Colonic mucosa (tissue), 4 donors: ENCODE measurements at regions not wholly inside any gene's neighbourhood (a gene's known extent, or its start where the extent isn't known, plus 50 kb on each side); places are given as distances from the start of the nearest gene placed in this dataset.

ENCODE experiments used
- DNase-seq: peaks from one replicate; pipeline ENCODE4 v3.0.0-alpha.2; 2020
- H3K27ac ChIP-seq: fragments of 200-600 bp; one replicate; pipeline ENCODE4 v1.8.0; 2021
- H3K27me3 ChIP-seq: fragments of 200-600 bp; one replicate; pipeline ENCODE4 v1.8.0; 2021
- H3K36me3 ChIP-seq: fragments of 200-600 bp; one replicate; pipeline ENCODE4 v1.8.0; 2021
- H3K4me1 ChIP-seq: fragments of 200-600 bp; one replicate; pipeline ENCODE4 v1.8.0; 2021; ENCODE audit warnings: mild to moderate bottlenecking
- H3K4me3 ChIP-seq: fragments of 200-600 bp; one replicate; pipeline ENCODE4 v1.8.0; 2021
- H3K9ac ChIP-seq, 2 donors: one replicate each; pipeline ENCODE4 v1.7.0; 2013; ENCODE audit warnings: control low read depth in 2 of 2, low read depth in 2 of 2, low read length in 2 of 2
- H3K9me3 ChIP-seq: fragments of 200-600 bp; one replicate; pipeline ENCODE4 v1.8.0; 2021
- intact Hi-C: fragments of 100-400 bp; cut with DNase I; formaldehyde crosslinking; loops from one replicate; pipeline ENCODE4 v1.14.1; 2022
- TF ChIP-seq, protein P1 (sequence below): fragments of 200-600 bp; IDR thresholded peaks from one replicate; pipeline ENCODE4 v1.8.0; 2022; ENCODE audit warnings: antibody characterized with exemption, mild to moderate bottlenecking
- donor health status: healthy.
- donor health status: DM: no; HTN: no; CAD: no.
- donor health status: DM: no; HTN: no; CAD: no.

- H3K4me3 ChIP-seq: no peak overlapping the region
- no peaks in the 10 kb centered on the region for H3K36me3 ChIP-seq
- H3K9me3 ChIP-seq: no peaks in the 10 kb centered on the region
- no peak for DNase-seq
- no peak overlapping the region for H3K9ac ChIP-seq
- H3K27me3 ChIP-seq: no peaks in the 10 kb centered on the region
- H3K27ac ChIP-seq: no peak overlapping the region
- TF ChIP-seq, protein P1, sequence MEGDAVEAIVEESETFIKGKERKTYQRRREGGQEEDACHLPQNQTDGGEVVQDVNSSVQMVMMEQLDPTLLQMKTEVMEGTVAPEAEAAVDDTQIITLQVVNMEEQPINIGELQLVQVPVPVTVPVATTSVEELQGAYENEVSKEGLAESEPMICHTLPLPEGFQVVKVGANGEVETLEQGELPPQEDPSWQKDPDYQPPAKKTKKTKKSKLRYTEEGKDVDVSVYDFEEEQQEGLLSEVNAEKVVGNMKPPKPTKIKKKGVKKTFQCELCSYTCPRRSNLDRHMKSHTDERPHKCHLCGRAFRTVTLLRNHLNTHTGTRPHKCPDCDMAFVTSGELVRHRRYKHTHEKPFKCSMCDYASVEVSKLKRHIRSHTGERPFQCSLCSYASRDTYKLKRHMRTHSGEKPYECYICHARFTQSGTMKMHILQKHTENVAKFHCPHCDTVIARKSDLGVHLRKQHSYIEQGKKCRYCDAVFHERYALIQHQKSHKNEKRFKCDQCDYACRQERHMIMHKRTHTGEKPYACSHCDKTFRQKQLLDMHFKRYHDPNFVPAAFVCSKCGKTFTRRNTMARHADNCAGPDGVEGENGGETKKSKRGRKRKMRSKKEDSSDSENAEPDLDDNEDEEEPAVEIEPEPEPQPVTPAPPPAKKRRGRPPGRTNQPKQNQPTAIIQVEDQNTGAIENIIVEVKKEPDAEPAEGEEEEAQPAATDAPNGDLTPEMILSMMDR: no peak
- H3K4me1 ChIP-seq: no peaks in the 10 kb centered on the region
- intact Hi-C loops: no loop called here
These were observed 78.4 kb upstream of the TMEM168 start for GRCh38 chr7:112868609-112869008.

DNA sequence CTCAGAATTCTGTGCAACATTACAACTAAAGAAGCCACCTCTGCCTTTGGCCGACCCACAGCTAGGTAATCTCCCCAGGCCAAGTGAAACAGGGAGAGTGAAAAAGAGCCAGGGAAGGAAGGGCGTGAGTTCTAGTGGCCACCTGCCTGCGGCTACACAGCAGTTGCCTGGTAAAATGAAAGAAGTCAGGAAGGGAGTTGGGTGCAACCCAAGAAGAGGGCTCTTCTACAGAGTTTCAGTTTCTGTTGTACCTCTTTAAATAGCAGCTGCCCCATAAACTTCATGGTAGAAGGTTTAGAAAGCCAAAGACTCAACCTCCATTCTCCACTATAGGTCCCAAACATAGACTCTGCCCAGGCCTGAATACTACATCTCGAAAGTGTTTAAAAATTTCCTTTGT, 76.2 kb upstream of the TMEM168 start:
- Histone ChIP-seq H3K4me3 (no peak overlapping the region), H3K4me1 (no peaks in the 10 kb centered on the region), H3K9ac (no peak overlapping the region), H3K27me3 (no peaks in the 10 kb centered on the region), H3K27ac (no peak overlapping the region), H3K9me3 (no peaks in the 10 kb centered on the region), H3K36me3 (no peaks in the 10 kb centered on the region)
- intact Hi-C loops: no loop called here
- TF ChIP-seq, protein P1: no peak
- no peak for DNase-seq

DNA sequence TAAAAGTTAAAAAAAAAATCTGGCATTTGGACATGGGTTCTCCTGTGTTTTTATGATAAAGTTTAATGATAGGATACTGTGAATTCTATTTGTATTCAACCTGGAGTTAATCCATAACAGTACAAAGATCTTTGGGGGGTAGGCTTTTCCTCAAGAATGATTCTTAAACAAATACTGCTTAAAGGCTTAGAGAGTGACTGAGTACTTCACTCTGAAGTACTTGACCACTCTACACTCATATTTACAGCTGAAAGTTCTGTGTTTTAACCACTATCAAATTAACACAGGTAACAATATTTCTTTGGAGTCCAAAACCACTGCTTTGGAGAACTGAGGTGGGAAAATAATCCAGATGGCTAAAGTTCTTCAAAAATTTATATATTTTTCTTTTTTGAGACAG, 74.2 kb upstream of the TMEM168 start:
- Histone ChIP-seq H3K27me3 (no peaks in the 10 kb centered on the region), H3K4me1 (no peaks in the 10 kb centered on the region), H3K9me3 (no peaks in the 10 kb centered on the region), H3K27ac (no peak overlapping the region), H3K36me3 (no peaks in the 10 kb centered on the region), H3K4me3 (no peak overlapping the region), H3K9ac (no peak overlapping the region)
- intact Hi-C loops: no loop called here
- TF ChIP-seq, protein P1: no peak
- no peak for DNase-seq

DNA sequence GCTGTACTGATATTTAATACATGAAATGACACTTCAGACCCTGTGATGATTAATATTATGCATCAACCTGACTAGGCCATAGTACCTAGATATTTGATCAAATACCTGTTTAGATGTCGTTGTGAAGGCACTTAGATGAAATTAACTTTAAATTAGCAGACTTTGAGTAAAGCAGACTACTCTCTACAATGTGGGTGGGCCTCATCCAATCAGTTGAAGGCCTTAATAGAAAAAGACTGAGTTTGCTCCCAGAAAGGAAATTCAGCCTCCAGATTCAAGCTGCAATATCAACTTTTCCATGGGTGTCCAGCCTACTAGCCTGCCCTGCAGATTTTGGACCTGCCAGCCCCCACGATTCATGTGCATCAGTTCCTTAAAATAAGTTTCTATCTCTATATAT, 68.6 kb upstream of the TMEM168 start:
- Histone ChIP-seq H3K4me1 (no peaks in the 10 kb centered on the region), H3K9me3 (no peaks in the 10 kb centered on the region), H3K36me3 (no peaks in the 10 kb centered on the region), H3K4me3 (no peak overlapping the region), H3K9ac (no peak overlapping the region), H3K27me3 (no peaks in the 10 kb centered on the region), H3K27ac (no peak overlapping the region)
- no peak for DNase-seq
- intact Hi-C loops: no loop called here
- TF ChIP-seq, protein P1: no peak

DNA sequence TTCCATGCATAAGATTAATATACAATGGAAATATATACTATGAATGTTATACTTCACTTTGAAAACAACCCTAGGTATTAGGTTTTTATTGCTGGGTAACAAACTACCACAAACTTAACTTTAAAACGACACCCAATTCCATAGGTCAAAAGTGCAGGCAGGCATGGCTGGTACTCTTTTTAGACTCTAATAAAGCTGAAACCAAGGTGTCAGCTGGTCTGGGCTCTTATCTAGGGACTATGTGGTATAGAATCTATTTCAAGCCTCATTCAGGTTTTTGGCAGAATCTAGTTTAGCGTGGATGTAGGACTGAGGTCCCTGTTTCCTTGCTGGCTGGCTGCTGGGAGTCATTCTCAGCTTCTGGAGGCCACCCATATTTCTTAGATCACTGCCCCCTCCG, 65.0 kb upstream of the TMEM168 start:
- no peaks in the 10 kb centered on the region for H3K9me3 ChIP-seq
- no peak overlapping the region for H3K4me3 ChIP-seq
- no peaks in the 10 kb centered on the region for H3K4me1 ChIP-seq
- no peak for DNase-seq
- H3K27me3 ChIP-seq: no peaks in the 10 kb centered on the region
- H3K36me3 ChIP-seq: no peaks in the 10 kb centered on the region
- no peak overlapping the region for H3K27ac ChIP-seq
- H3K9ac ChIP-seq: no peak overlapping the region
- intact Hi-C loops: no loop called here
- TF ChIP-seq, protein P1: no peak

GRCh38 chr7:112854169-112854568, 64.0 kb upstream of the TMEM168 start:
- no peak overlapping the region for H3K27ac ChIP-seq

More at GRCh38 chr7:112854169-112854568, 64.0 kb upstream of the TMEM168 start:
- TF ChIP-seq, protein P1: no peak
- Histone ChIP-seq H3K9me3 (no peaks in the 10 kb centered on the region), H3K27me3 (no peaks in the 10 kb centered on the region), H3K4me3 (no peak overlapping the region), H3K36me3 (no peaks in the 10 kb centered on the region), H3K4me1 (no peaks in the 10 kb centered on the region), H3K9ac (no peak overlapping the region)
- DNase-seq: no peak
- intact Hi-C loops: no loop called here
